ENCODE measurements at regions not wholly inside any gene's neighbourhood (a gene's known extent, or its start where the extent isn't known, plus 50 kb on each side); places are given as distances from the start of the nearest gene placed in this dataset.
"Not testable (repeated sequence)": the region's sequence is repeated elsewhere in the genome, so short reads cannot be mapped to it uniquely, and the experiment has no call there.

DNA sequence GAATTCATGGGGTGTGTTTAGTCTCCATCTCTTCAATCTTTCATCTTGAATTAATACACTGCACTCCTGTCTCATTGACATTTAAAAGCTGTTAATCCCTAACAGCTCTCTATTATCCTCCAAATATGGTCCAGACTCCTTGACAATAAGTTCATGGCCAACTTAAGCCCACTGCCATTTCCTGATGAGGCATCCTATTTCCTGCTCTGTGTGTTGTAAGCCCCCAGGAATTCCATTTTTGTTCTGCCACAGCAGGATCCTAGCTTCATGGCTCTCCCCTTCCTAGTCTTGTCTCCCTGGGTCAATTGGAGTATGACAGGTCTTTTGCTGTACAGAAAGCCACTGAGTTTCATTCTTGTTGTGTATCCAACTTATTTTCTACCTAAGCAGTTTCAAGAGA, 218.8 kb downstream of the OTUD1 start:
- no peak for DNase-seq

DNA sequence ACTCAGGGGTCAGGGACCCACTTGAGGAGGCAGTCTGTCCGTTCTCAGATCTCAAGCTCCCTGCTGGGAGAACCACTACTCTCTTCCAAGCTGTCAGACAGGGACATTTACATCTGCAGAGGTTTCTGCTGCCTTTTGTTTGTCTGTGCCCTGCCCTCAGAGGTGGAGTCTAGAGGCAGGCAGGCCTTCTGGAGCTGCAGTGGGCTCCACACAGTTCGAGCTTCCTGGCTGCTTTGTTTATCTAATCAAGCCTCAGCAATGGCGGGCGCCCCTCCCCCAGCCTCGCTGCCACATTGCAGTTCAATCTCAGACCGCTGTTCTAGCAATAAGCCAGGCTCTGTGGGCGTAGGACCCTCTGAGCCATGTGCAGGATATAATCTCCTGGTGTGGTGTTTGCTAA, 233.0 kb downstream of the OTUD1 start:
- not testable (repeated sequence) for DNase-seq

DNA sequence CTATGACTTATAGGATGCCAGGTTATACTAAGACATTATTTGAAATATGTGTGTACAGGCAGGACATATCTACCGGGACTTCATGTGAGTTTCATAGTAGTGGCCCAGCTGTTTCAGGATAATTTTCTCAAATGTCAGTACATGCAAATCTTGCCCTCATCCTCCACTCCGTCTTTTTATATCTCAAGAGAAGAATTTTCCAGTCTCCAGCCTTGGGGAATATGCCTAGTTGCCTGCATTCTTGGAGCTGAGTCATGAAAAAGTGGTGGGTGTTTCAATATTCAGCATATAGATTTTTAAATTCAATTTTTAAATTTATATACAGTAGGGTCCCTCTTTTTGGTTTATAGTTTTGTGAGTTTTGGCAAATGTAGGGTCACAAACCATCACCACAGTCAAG, 236.7 kb downstream of the OTUD1 start:
- DNase-seq, result no peak

DNA sequence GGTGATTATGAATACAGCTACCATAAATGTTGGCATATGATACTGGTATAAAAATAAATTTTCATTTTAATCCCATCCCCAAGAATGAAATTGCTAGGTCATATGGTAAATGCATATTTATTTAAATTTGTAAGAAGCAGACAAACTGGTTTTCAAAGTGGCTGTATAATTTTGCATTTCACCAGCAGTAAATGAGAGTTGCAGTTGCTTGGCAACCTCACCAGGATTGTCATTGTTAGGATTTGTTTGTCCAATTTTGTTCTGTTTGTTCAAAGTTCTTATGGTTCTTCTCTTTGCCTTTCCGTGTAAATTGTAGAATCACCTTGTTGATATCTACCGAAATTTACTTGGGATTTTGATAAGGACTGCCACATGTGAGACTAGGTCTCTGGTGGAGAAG, 237.4 kb downstream of the OTUD1 start:
- DNase-seq, result no peak

DNA sequence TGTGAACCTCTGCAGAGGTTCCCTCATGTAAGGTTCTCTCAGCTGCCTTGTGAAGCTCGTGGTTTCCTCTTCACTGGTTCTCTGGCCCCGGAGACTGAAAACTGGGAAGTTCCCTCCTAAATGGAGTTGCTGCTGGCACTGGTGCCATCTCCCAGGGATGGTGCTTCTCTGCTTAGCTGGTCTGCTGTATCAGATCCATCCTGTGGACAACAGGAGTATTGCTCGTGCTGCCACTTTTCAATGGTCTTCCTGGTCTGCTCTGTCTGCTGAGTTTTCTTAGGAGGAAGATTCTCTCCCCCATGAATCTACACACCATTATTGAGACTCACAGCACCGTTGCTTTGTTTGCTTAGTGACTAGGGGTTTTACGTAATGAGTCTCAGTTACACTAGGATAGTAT, 247.8 kb downstream of the OTUD1 start:
- no peak for DNase-seq

DNA sequence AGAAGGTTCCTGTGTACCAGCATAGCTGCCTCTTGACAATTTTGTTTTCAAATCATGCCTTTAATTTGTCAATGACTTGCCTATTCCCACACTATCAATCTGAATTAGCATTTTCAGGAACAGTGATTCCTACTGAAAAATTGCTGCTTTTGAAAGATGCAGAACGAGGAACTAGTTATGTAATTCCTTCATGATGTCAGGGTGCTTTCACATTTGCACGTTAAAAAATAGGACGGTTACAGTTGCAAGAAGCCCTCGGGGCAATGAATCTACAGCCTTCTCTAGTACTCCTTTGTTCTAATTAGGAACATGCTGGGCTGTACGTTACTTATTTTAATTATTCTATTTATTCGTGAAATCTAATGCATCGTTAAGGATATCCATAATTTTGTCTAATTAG, 253.9 kb downstream of the OTUD1 start:
- no peak for DNase-seq

DNA sequence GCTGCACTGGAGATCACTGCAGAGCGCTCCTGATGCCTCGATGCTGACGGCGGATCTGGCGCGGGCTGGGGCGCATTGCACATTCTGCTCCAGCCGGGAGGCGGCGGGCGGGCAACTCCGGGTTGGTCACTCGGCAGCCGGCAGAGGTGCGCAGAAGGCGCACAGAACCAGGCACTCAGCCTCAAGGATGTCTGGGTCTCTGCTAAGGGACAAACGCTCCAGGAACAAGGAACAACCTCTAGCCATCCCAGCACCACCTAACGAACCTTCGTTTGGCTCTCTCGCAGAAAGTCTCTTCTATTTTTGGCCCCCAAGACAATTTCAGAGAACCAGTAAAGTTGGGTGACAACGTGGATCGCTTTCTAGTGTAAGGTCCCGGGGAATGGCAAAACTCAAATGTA, 254.6 kb downstream of the OTUD1 start:
- DNase-seq, result no peak

DNA sequence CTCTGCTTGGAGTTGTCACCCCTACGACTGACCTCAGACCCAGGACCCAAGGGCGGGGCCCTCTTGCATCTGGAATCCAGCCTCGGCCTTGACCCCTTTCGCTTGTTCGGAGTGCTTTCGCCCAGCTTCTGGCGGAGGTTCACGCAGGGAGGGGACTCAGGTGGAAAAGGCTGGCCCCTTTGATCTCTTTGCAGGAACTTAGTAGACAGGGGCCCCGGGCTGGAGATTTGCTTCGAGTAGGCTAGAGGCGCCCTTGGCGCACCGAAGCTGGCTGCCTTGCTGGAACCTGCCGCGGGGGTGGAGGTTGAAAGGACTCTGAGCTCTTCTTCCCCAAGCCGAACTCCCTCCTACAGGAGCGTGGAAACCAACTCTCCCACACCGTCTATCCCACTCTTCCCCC, 255.1 kb downstream of the OTUD1 start:
- no peak for DNase-seq

DNA sequence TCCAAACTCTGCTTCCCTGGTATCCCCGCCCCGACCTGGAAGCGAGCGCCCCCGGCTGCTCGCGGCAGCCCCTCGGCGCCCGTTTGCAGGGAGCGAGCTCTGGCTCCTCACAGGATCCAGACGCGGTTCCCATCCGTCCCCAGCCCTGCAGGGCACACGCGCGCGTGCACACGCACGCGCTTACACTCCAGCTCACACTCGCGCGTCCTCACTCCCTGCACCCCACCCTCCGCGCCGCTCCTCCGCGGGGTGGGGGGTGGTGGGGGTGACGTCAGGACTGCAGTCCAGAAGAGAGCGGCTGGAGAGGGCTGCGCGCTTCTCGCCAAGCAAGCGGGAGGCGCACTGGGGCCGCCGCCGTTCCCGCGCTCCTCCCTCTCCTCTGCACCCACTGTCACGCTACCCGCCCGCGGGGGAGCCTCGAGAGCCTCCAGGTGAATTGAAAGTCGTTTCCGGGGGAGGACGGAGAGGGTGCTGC, 255.6 kb downstream of the OTUD1 start:
- no peak for DNase-seq

DNA sequence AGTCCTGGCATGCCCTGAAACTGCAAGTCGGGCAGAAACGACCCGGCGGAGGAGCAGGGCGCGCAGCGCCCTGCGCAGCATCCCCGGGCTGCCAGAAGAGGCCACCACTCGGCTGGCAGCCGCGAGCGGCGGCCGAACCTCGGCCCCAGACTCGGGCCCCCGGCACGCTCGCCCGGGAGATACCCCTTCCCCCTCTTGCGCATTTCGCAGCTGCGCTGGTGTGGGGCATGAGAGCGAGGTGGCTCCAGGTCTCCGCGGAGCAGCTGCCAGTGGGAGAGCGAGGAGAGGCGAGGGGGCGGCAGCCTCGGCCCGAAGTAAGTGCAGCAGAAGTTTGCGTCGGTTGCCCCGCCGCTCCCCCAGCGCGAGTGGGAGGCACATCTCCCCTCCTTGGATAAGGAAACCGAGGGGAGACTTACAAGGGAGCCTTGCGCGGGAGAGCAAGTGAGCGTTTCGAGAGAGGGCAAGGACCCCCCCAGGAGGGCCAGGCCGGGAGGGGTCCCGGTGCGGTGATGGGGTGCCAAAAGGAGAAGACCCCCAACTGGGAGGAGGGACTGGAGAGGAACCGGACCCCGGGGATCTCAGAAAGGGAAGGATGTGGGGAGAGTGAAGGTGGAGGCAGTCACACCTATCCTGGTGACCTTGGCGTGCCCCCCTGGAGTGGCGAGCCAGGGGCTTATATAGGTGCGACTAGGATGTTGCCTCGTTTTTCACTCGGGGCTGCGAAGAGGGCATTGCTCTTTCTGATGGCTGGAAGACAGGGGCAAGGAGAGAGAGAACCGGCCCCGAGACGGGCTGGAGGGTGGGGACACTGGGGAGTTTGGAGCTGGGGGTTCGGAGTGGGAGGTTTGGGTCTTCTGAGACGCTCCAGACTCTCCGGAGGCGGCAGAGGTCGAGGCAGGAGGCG, 256.3 kb downstream of the OTUD1 start:
- DNase-seq, result no peak

DNA sequence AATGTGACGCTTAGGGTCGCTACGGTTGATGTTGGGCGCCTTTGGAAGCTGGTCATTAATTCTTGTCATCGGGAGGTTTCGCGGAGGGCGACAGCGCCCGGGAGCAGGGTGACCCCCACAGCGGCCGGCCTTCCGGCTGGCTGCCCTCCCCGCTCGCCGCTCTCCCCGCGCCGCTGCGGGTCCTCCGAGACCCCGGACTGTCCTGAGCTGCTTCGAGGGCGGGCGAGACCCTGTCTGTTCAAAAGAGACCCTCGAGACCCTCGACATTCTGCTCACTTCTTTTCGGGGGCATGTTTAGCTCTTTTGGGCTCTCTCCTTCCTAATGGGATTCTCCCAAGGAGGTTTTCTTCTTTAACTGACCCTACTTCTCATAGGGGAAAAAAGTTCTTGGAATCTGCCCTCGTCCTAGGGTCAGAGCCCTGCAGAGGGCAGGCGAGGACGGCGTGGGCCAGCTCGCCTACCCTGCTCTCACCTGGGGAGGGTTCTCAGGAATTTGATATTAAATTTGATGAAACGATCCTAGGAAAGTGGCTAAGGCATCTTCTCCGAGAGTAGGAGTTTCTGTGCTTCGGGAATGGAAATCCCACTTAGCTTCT, 257.0 kb downstream of the OTUD1 start:
- no peak for DNase-seq

DNA sequence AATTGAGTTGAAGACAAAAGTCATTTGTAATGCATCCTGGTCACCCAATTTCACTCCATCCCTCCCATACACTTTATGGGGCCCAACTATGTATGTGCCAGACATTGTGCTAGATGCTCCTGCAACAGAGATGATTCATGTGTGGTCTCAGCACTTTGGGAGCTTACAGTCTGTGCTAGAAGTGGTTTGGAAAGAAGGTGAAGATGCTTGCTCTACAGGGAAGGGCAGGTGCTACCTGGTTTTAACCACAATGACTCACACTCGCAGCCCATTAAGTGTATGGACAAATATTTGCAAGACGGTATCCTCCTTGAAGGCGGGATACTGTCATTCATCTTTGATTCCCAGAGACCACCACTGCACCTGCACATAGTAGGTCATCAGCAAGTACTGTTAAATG, 257.6 kb downstream of the OTUD1 start:
- DNase-seq, result no peak

DNA sequence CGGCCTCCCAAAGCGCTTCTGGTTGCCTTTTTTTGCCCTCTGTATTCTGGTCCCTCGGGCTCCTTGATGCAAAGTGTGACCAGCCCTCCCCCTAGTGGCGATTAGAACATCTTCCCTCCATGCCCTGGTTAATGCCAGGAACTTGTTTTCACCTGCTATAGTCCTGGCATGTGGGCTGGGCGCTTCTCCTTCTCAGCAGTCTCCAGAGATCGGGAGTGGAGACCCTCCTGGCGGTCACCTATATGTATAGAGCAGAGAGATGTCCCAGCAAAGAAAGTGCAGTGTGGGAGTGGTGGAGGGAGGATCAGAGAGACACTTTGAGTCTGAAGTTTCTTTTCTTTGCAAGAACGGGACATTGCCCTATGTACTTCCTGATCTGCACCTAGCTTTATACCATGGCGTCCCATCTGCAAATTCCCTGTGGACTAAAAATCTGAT, 264.1 kb downstream of the OTUD1 start:
- peak; percentile 28 for DNase-seq

DNA sequence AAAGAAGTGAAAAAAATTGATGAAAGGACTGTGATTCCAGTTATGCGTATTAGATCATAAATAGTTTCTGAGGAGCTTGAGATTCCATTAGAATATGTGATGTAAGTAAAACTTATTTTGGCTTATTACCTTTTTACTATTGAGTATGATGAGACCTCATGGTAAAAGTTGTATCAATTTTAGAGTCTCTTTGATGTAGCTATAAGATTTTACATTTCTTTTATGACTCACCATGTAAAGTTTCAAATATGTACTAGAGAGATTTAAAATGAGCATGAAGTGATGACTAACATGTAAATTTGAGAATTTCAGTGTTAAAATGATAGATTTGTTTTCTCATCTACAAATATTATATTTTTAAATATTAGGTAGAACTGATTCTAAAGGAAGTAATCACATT, 276.5 kb downstream of the OTUD1 start:
- no peak for DNase-seq

DNA sequence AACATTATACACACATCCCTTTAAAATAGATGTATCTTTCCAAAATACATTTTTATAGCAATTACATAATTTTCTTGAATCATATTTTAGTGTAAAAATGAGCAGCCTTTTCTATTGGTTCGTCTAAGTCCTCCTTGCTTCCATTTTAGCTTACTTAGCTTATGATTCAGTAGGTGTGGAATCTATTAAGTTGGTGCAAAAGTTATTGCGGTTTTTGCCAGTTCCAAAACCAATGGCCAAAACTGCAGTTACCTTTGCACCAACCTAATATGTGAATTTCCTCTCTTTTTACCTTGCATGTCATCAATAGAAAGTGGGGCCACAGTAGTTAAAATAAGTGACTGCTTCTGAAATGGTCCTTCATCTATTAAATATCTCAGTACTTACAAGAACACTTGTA, 279.0 kb downstream of the OTUD1 start:
- DNase-seq, result no peak

DNA sequence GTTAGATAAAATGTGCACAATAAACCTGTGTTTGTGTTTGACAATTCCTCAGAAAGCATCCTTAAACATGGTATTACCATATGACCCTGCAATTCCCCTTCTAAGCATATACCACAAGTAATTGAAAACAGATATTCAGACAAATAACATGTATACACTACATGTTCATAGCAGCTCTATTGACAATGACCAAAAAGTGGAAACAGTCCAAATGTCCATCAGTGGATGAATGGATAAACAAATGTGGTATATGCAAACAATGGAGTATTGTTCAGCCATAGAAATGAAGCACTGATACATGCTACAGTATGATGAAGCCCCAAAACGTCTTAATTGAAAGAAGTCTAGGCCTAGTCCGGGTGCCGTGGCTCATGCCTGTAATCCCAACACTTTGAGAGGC, 280.1 kb downstream of the OTUD1 start:
- DNase-seq, result no peak

DNA sequence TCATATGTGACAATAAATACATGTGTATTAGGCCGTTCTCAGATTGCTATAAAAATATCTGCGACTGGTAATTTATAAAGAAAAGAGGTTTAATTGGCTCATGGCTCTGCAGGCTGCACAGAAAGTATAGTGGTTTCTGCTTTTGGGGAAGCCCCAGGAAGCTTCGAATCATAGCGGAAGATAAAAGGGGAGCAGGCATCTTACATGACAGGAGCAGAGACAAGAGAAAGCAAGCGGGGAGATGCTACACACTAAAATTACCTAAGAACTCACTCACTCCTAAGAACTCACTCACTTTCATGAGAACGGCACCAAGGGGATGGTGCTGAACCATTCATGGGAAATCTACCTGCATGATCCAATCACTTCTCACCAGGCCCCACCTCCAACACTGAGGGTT, 284.9 kb downstream of the OTUD1 start:
- DNase-seq, result no peak

DNA sequence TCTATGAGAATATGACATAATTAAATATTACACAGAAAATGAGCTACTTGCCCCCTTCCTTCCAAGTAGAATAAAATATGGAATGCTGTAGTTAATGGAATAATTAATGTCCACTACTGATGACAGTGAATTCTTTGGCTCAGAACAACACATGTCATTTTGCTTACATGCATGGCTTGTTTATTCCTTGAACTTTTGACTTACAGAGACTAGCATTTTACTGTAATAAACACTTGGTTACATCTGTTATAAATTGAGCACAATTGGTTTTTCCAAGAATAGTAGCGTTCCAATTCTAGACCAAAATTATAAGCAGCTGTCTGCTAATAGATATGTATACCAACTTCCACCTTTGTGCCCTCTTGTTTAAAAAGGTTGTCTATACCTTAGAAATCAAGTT, 286.7 kb downstream of the OTUD1 start:
- DNase-seq, result no peak

DNA sequence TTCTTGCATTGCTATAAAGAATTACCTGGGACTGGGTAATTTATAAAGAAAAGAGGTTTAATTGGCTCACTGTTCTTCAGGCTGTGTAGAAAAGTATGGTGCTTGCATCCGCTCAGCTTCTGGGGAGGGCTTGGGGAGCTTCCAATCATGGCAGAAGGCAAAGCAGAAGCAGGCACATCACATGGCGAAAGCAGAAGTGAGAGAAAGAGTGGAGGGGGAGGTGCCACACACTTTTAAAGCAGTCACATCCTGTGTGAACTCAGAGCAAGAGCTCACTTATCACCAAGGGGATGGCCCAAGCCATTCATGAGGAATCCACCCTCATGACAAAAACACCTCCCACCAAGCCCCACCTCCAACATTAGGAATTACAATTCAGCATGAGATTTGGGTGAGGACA, 303.5 kb downstream of the OTUD1 start:
- DNase-seq, result no peak

DNA sequence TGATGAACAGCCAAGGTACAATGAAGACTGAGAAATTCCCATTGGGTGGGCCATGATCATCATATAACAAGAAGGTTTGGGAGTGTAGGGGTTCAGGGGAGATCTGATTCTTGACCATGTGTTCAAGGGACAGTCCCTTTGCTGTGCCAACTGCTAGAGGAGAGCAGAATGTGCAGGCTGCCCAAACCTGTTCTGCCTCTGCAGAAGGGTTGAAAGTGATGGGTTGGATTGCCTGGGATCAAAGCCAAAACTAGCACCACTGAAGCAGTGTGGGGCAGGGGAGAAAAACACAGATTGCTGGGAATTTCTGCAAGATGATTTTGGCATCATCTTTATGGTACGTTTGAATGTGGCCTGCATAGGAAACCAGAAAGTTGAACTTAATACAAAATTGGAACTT, 303.9 kb downstream of the OTUD1 start:
- DNase-seq, result no peak

DNA sequence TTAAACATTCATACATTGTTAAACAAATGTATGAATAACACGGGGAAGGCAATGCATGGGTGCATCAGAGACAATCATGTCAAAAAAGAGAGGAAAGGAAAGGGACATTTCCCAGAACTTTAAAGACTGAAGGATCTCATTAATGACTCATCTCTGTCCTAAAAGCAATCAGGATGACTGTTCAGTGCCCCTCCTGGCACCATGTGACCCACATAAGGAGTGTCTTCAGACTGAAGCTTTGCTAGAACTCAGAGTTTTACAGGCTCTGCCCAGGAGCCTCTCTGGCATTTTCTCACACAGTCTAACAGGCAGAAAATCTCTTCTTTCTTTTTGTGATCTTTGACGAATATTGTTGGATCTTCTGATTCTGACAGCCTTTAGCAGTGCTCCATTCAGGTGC, 315.3 kb downstream of the OTUD1 start:
- DNase-seq, result no peak

DNA sequence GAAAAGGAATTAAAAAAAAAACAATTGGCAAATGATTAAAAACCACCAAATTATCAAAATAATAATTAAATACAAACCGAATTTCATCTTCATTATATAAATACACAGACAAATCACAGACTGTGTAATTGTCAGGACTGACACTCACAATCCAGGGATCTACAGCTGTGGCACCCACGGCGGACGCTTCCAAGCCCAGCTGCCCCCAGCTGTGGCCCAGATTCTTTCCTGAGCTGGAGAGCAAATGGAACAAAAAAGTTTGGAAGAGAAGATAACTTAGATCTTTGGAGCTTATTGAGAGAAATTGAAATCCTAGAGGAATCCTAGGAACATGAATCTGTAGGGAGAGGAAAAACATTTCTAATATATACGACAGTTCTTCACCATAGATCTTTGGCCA, 316.1 kb downstream of the OTUD1 start:
- no peak for DNase-seq

DNA sequence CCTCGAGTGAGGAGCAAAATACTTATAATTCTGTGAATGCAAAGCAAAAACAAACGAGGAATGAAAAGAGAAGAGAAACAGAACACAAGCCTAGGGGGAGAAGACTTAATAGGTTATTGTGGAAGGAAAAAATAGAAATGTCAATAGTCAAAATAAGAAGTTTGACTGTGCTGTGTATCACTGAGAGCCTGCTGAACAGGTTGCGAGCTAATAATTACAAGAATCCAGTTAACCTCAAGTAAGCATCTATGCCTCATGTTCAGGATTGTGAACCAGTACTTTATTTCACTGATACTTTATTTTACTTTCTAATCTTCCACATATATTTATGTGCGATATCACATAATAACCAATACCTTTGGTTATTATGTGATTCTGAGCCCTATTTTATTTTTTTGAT, 316.7 kb downstream of the OTUD1 start:
- DNase-seq, result no peak

DNA sequence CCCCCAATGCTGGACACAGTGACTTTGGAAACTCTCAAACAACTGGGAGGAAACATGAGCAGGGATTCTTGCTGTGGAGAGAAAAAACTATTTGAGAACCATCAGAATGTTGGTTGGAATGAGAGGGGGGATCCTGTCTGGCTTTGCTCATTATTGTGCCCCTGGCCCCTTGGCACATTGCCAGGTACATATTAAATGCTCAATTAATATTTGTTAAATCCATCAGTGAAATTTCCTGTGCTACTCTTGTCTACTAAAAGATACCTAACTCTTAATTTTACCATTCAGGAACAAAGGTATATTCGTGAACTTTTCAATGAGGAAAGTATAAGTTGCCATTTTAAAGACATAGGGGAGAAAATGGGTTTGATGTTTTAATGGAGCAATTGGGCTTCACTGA, 329.4 kb downstream of the OTUD1 start:
- DNase-seq, result no peak

DNA sequence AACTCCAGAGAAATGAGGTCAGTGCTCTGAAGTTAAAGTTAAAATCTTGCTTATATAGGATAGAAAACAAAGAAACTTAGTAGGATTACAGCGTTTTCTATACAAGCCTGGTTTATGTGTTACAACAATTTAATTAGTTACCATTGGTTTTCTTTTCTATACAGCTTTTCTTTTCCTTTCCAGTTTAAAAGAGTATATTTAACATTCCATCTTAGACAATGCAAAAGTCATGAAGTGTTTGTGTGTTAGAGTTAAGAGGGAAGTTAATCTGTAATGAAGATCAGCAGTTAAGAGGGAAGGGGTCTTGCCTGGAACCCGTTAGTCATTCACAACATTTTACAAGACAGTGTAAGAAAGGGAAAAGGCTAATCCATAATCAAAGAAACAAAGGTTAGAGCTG, 338.3 kb downstream of the OTUD1 start:
- no peak for DNase-seq

Measured in CD4-positive, alpha-beta T cell treated with Interleukin-4 for 4 hours (primary cell).